ENCODE measurements at regions not wholly inside any gene's neighbourhood (a gene's known extent, or its start where the extent isn't known, plus 50 kb on each side); places are given as distances from the start of the nearest gene placed in this dataset.

DNA sequence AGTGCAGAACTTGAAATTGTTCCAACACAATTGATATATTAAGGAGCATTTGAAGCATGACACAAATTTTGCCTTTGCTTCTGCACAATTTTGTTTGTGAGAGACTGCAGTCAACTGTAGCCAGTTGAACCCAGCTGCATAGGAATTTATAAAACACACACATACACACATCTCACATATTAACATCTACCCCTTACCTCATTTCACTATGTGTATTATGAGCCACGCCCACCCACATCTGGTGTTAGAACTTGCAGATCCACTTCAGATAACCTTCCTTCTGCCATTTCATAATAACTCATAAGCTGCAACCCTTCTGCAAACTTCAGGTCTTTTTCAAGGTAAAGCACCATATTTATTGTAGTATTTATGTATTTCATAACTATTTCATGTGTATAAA lies 188.1 kb upstream of the WDFY3 start:
- intact Hi-C loops (cut with DNase I) = loop anchor here in 1 of 2 donors (10.0 kb wide), 1 partner anchor 590 kb away; no protein-coding TSS in a partner anchor
- Histone ChIP-seq H3K9me3 (no peaks in the 10 kb centered on the region), H3K4me3 (no peak overlapping the region), H3K4me1 (no peaks in the 10 kb centered on the region), H3K36me3 (no peaks in the 10 kb centered on the region), H3K27me3 (no peaks in the 10 kb centered on the region), H3K27ac (no peak overlapping the region)
- DNase-seq (no peak), ATAC-seq (no peak)
- 27% methylated on average over 1 of the region's 1 CpG for WGBS (ENCODE audit: insufficient coverage, low coverage, low lambda C conversion rate, missing lambda C conversion rate)
- TF ChIP-seq CTCF (IDR thresholded peaks at IDR 0.05) = no peak
- no peak for TF ChIP-seq POLR2A (IDR thresholded peaks at IDR 0.05)

DNA sequence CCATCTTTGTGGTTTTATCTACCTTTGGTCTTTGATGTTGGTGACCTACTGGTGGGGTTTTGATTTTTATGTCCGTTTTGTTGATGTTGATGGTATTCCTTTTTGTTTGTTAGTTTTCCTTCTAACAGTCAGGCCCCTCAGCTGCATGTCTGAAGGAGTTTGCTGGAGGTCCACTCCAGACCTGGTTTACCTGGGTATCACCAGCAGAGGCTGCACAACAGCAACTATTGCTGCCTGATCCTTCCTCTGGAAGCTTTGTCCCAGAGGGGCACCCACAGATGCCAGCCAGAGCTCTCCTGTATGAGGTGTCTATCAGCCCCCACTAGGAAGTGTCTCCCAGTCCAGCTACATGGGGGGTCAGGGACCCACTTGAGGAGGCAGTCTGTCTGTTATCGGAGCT lies 199.3 kb upstream of the WDFY3 start:
- no peaks in the 10 kb centered on the region for H3K4me1 ChIP-seq
- TF ChIP-seq CTCF (IDR thresholded peaks at IDR 0.05) (no peak), POLR2A (IDR thresholded peaks at IDR 0.05) (no peak)
- H3K9me3 ChIP-seq = no peaks in the 10 kb centered on the region
- WGBS (ENCODE audit: insufficient coverage, low coverage, low lambda C conversion rate, missing lambda C conversion rate) = 22% methylated on average over 1 of the region's 2 CpGs
- no peak for ATAC-seq
- no peak overlapping the region for H3K27ac ChIP-seq
- no peak overlapping the region for H3K4me3 ChIP-seq
- intact Hi-C loops (cut with DNase I) = no loop called here
- no peak for DNase-seq
- no peaks in the 10 kb centered on the region for H3K27me3 ChIP-seq
- H3K36me3 ChIP-seq = no peaks in the 10 kb centered on the region

DNA sequence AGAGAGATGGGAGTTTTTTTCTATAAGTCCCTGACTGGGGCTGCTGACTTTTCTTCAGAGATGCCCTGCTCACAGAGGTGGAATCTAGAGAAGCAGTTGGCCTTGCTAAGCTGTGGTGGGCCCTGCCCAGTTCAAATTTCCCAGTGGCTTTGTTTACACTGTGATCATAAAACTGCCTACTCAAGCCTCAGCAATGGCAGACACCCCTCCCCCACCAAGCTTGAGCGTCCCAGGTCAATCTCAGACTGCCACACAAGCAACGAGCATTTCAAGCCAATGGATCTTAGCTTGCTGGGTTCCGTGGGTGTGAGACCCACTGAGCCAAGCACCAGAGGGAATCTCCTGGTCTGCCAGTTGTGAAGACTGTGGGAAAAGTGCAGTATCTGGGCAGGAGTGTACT lies 199.8 kb upstream of the WDFY3 start:
- 40% methylated on average over 1 of the region's 3 CpGs for WGBS (ENCODE audit: insufficient coverage, low coverage, low lambda C conversion rate, missing lambda C conversion rate)
- H3K4me3 ChIP-seq = no peak overlapping the region
- TF ChIP-seq CTCF (IDR thresholded peaks at IDR 0.05) (no peak), POLR2A (IDR thresholded peaks at IDR 0.05) (no peak)
- H3K27me3 ChIP-seq = no peaks in the 10 kb centered on the region
- no peak overlapping the region for H3K27ac ChIP-seq
- H3K36me3 ChIP-seq = no peaks in the 10 kb centered on the region
- ATAC-seq = no peak
- intact Hi-C loops (cut with DNase I) = no loop called here
- no peaks in the 10 kb centered on the region for H3K9me3 ChIP-seq
- H3K4me1 ChIP-seq = no peaks in the 10 kb centered on the region
- no peak for DNase-seq

- intact Hi-C loops (cut with DNase I) = no loop called here
- DNase-seq = no peak
- Histone ChIP-seq H3K9me3 (no peaks in the 10 kb centered on the region), H3K4me1 (no peaks in the 10 kb centered on the region), H3K27me3 (no peaks in the 10 kb centered on the region), H3K27ac (no peak overlapping the region), H3K36me3 (no peaks in the 10 kb centered on the region), H3K4me3 (no peak overlapping the region)
- TF ChIP-seq CTCF (IDR thresholded peaks at IDR 0.05) = no peak
- TF ChIP-seq POLR2A (IDR thresholded peaks at IDR 0.05) = no peak
- no peak for ATAC-seq
Measured at GRCh38 chr4:85168234-85168834, 201.8 kb upstream of the WDFY3 start.

GRCh38 chr4:85170241-85170640 lies 203.8 kb upstream of the WDFY3 start:
- DNase-seq (no peak), ATAC-seq (no peak)
- Histone ChIP-seq H3K9me3 (no peaks in the 10 kb centered on the region), H3K27me3 (no peaks in the 10 kb centered on the region), H3K4me1 (no peaks in the 10 kb centered on the region), H3K27ac (no peak overlapping the region), H3K4me3 (no peak overlapping the region), H3K36me3 (no peaks in the 10 kb centered on the region)
- intact Hi-C loops (cut with DNase I) = no loop called here
- TF ChIP-seq POLR2A (IDR thresholded peaks at IDR 0.05) (no peak), CTCF (IDR thresholded peaks at IDR 0.05) (no peak)

Measured in right lobe of liver (tissue), 6 donors.